ENCODE measurements at regions not wholly inside any gene's neighbourhood (a gene's known extent, or its start where the extent isn't known, plus 50 kb on each side); places are given as distances from the start of the nearest gene placed in this dataset.
A peak's percentile ranks its signal among the peaks of the same experiment; 100 is the strongest.

- DNase-seq (ENCODE audit: low read depth), result no peak
Observed at GRCh38 chr15:39471785-39472574, 108.9 kb upstream of the THBS1 start.

DNA sequence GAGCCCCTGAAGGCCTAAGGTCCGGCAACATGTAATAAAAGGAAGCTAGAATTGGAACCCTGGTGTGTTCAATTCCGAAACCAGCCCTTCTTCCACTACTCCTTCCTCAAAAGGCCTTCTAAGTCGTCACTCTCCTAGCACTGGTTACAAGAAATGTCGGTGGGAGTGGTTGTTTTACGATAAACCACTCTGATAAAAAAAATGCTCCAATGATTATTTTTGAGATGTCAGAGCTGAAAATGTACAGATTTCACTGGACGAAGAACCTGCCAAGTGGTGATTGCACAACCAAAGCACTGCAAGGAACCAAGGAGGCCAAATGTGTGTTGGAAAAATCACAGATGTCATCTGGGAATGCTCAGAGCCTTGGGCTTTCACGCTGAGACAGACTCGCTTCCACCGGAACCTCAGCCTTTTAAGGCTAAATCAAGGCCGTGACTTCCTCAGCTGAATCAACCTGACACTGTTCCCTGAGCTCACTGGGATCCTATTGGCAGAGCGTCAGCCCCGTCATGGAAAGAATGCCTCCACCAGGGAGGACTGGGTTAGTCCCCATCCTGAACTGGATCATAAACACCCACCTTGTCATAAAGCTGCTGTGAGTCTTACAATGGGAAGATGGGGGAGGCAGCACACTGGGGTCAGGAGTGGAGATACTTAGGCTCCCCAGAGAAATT, 108.1 kb upstream of the THBS1 start:
- DNase-seq (ENCODE audit: low read depth), result no peak

DNA sequence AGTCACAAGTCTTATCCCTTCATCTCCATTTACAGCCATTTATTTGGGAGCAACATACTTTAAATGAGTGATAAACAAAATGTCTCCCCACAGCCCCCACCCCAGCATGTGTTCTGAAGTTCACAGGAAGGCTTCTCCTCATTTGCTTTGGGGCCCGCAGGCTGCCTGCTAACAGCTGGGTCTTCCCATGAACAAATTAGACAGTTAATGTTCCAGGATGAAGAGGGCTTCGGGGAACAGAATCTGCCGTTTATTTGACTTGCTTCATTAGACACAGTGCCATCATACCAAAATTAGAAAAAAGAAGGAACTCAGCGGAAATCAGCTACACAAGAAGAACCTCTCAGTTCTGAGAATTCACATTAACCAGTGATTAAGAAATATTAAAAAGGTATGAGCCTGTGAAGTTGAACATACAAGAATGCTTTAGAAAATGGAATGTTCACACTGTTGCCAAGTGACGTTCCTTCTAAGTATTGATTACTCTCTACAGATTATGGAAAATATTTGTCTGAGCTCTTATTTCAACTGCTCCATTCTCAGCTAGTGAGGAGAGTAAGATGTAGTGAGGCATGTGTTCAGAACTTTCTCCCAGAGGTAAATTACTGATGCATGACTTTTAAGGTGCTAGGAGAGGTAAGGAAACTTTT, 107.5 kb upstream of the THBS1 start:
- no peak for DNase-seq (ENCODE audit: low read depth)

DNA sequence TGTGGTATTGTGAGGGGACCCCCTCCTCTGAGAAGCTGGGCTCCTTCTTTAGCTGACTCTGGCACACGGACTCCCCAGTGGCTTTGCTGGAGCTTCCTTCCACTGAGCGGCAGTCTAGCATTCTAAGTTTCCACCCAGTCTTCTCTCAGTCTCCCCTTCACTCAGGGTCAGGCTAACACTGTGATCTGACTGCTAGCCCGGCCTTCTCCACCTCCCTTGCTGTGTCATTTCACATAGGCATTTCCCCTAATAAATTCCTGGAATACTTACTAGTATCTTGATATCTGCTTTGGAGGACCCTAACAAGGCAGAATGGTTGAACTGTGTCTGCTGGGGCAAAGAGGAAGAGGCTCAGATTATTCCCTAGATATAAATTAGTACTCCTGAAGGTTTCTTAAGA, 106.2 kb upstream of the THBS1 start:
- peak; percentile 53 for DNase-seq (ENCODE audit: low read depth)

DNA sequence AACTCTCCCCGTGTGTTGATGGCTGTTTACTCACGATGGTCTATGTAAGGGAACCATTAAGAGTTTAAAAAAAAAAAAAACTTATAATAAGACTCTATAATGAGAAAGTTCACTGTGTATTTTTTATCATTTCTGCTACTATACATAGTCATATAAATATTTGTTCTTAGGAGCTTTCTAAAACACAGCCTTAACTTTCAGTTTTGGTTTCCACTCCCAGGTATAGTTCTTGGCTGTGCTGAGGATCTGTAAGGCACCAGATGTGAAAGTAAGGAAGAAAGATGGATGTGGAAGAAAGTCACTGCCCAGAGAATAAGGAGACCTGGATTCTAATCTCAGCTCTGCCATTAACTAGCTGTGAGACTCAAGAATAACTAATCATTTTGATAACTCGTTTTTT, 101.9 kb upstream of the THBS1 start:
- DNase-seq (ENCODE audit: low read depth), result peak; percentile 39

GRCh38 chr15:39479911-39480310, 101.0 kb upstream of the THBS1 start:
- peak; percentile 62 for DNase-seq (ENCODE audit: low read depth)

DNA sequence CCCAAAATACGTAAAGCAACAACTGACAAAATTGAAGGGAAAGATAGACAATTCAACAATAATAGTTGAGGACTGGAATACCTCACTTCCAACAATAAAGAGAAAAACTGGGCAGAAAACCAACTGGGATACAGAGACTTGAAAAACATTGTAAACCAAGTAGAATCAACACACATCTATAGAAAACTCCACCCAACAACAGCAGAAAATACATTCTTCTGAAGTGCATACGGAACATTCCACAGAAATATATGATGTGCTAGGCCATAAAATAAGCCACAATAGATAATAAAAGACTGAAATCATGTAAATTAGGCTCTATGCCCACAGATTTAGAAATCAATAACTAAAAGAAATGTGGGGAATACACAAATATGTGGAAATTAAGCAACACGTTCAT, 98.4 kb upstream of the THBS1 start:
- no peak for DNase-seq (ENCODE audit: low read depth)

DNA sequence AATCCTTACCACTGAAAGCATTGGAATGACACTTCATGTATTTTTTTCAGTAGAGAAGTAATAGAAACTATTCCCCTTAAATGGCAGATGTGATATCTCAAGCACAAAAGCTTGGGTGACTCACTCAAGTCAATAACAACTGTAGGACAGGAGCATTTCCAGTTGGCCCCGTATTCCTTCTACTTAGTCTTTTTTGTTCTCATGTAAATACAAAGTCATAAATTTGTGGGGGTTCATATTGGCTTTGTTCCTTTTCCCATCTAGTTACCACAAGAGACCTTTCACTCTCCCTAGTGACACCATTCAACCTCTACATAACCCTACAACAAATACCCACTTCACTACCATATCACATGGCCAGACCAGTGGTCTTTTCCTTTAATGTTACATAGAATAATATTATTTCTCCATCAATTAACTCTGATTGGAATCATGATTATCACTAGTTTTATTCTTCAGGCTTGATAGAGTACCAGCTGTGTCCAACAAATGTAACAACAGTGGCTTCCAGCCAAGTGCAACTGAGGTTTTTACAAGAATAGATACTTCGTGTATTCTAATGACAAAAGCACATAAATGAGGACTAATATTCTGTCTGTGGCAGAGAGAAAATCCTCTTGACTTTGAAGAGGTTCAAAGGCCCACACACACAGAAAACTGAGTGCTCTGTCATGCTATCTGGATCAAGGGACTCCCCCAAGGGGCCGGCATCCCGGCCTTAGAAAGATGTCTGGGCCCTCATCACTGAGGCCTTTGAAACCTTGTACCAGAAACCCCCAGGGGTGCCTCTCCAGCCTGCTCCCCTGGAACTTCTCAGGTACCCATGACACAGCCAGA, 94.0 kb upstream of the THBS1 start:
- no peak for DNase-seq (ENCODE audit: low read depth)

- no peak for DNase-seq (ENCODE audit: low read depth)
Observed at GRCh38 chr15:39487458-39487735, 93.5 kb upstream of the THBS1 start.

DNA sequence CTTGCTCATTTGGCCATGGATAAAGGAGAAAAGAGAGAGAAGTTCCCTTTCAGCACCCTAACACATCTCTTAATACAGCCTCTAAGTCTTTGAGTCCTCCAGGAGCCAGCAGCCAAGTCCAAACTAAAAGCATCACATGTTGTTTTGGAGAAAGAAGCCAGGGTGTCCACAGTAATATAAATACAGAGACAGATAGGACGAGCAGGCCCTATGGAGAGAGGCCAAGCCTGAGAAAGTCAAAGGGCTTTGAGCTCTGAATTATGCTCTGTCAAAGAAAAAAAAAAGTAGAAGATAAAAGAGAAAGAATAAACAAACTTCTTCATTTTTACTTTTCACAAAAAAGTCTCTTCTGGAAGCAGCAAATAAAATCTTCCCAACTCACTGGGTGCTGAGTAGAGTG, 92.4 kb upstream of the THBS1 start:
- no peak for DNase-seq (ENCODE audit: low read depth)

DNA sequence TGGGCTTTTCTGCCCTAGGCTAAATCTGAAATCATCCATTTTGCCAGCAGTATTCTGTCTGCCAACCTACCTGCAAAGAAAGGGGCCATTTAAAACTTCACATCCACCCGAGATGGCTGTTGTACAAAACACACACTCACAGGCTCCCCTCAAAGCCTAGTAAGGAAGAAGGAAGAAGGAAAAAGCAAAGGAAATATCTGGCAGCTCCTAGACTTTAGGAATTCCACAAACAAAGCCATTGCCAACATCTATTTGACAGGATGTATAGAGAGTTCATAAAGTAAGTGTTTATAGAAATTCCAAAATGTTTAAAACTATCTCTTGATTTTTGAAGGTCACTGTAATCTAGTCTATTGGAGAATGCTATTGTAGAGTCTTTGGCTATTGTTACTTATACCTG, 91.9 kb upstream of the THBS1 start:
- no peak for DNase-seq (ENCODE audit: low read depth)

- no peak for DNase-seq (ENCODE audit: low read depth)
Observed at GRCh38 chr15:39491115-39491885, 89.6 kb upstream of the THBS1 start.

DNA sequence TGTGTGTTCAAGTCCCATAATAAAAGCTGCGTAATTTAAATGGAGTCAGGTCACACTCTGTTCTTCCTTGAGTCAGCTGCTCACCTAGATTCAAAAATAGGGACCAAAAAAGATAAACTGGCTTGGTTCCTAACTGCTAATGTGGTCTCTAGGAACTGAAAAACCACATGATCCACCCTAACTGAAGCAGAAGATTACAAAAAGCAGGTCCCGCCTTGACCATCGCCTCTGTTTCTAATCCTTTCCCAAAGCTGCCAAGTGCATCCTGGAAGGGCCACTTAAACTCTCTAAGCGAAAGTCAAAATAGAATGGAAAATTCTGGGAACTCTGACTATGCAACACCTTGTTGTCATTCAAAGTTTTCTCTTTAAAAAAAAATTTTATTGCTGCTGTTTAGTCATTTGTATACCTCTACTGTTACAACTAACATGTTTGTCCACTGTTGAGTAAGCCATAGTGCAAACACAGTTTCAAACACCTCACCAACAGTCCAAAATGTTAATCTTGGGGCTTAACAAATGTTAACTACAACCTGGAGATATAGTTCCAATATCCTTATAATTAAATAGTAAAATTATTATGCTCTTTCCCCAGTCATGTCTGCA, 88.9 kb upstream of the THBS1 start:
- peak; percentile 36 for DNase-seq (ENCODE audit: low read depth)

- no peak for DNase-seq (ENCODE audit: low read depth)
Observed at GRCh38 chr15:39493424-39494067, 87.3 kb upstream of the THBS1 start.

GRCh38 chr15:39494462-39494861, 86.4 kb upstream of the THBS1 start:
- no peak for DNase-seq (ENCODE audit: low read depth)

DNA sequence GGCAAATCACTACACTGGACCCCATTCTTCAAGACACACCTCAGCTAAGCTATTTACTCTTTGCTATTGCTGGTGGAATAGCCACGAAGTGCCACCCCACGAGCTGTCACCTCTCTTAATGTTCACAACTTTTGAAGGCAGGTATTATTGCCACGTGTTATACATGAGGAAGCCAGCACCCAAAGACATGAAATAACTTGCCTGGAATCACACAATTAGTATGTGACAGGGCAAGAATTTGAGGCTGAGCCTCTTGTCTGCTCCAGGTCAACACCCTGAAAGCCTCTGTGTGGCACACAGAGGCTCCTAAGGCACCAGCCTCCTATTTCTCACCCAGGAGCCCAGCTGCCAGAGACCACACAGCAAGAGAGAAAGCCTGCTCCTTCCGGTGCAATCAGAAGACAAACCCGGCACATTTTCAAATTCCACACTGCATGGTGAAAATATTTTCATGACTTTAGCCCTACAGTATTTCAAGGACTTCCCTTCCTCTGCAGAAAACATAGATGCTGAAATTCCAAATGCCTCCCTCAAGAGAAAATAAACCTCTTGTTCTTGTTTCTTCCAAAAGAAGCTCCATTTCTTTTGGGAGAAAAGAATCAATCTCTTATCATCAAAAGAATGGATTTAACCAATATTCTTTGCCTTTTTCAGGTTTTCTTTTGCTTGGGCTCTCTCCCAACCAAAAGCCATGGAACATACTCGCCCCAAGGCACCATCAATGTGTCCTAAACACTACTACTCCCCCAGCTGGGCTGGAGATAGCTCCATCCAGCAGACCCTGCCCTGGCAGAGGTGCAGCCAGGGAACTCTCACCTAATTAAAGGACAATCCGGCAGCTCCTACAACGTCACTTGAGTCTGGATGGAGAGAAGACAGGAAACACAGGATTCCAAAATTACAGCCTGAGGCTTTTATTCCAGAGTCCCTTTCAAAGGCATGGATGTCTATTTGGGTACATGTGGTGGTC, 84.7 kb upstream of the THBS1 start:
- DNase-seq (ENCODE audit: low read depth), result no peak

- no peak for DNase-seq (ENCODE audit: low read depth)
Observed at GRCh38 chr15:39497016-39497758, 83.7 kb upstream of the THBS1 start.

GRCh38 chr15:39497759-39498565, 82.9 kb upstream of the THBS1 start:
- no peak for DNase-seq (ENCODE audit: low read depth)

Data from M059J (cell line).